ENCODE measurements at regions not wholly inside any gene's neighbourhood (a gene's known extent, or its start where the extent isn't known, plus 50 kb on each side); places are given as distances from the start of the nearest gene placed in this dataset.

DNA sequence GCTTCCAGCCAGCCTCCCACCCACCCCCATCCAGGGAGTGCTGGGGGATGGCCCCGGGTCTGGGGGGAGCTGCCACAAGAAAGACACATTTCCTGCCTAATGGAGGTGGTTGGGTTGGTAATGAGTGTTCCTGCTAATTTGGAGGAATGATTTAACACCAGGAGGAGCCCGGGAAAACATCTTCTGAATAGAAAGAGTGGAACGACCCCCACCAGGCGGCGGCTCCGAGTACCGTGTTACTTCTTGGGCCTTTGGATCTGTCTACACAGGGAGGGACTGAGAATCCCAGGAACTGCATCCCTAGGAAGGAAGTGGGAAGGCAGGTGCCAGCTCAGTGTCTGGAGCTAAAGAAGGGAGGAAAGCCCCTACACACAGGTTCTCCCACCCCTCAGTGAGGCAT, 64.6 kb downstream of the TSPAN17 start:
- DNase-seq (ENCODE audit: low spot score) = no peak
- no peak for ATAC-seq
- intact Hi-C loops (cut with DNase I) = no loop called here

DNA sequence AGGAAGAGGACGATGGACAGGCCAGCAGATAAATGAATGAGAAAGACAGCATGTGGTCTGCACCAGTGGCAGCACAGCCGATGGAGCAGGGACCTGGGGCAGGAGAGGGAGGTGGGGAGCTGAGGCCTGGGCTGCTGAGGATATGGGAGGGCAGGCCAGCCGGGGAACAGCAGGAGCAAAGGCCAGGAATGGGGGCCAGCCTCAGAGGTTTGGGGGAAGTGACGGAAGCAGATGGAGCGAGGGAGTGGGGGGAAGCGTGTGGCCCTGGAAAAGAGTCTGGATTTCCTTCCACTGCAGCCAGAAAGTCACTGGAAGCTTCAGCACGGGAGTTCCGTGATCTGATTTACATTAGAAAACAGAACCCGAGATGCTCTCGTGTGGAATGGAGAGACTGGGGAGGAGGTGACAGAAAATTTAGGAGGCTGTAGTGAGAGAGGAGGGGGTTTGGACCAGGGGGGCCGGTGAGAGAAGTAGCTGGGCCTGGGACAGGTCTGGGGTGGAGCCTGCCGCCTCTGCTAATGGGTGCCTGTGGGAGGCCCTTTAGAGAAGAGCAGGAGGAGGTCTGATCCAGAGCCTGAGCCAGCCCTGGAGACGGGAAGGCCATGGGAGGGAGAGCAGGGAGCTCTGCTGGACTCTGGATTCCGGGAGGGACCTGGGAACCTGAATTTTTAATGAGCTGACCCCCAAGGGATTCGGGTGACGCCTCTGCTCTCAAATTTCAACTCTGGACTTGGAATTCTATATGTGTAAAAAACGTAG, 65.4 kb downstream of the TSPAN17 start:
- intact Hi-C loops (cut with DNase I) = no loop called here
- DNase-seq (ENCODE audit: low spot score) = no peak
- ATAC-seq = no peak

DNA sequence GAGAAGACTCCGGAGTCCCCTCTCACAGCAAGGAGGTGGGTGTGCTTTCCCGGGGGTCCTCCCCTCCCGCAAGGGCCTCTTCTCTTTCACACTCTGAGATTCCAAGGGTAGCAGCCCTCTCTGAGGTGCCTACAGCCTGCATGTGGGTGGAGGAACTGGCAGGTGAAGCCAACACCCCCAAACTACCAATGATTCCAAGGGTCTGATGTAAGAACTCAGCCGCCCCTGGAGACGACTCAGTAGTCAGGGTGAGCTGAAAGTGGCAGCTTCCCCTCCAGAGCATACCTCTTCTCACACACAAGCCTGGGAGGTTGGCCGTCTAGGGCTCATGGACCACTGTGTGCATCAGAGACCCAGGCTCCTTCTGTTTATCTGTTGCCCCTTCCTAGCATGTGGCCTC, 66.1 kb downstream of the TSPAN17 start:
- intact Hi-C loops (cut with DNase I) = no loop called here
- DNase-seq (ENCODE audit: low spot score) (no peak), ATAC-seq (no peak)

DNA sequence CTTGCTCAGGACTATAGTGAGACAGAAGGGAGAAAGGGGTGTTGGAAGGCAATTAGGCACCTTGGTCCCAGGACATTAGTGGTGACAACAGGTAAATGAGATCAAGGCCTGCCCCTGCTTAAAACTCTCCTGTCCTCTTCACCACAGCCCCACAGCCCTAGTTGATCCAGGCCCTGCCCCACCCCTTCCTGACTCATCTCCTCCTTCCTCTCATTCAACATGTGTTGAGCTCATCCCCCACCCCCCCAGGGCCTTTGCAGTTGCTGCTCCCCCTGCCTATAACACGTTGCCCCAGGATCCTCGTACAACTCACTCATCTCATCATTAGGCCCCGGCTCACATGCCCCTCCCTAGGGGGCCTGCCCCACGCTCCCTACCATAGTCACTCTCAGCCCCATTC, 66.8 kb downstream of the TSPAN17 start:
- no peak for ATAC-seq
- DNase-seq (ENCODE audit: low spot score) = no peak
- intact Hi-C loops (cut with DNase I) = no loop called here

DNA sequence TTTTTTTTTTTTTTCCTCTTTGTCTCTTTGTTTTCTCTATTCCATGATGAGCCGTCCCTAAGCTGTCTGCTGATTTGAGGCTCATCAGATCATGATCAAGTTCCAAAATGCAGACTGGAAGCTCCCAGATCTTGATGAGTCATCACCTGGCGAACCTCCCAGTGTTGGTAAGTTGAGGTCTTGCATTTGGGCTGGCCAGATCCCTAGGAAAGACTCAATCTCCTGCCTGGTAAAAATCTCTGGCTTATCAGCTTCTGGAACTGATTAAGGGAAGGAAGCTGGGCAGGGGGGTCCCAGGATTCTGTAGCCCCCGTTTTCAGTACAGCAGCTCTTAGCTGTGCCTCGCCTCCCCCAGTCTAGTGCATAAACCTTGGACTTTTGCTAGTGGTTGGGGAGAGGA, 69.0 kb downstream of the TSPAN17 start:
- DNase-seq (ENCODE audit: low spot score) (no peak), ATAC-seq (no peak)
- intact Hi-C loops (cut with DNase I) = no loop called here

GRCh38 chr5:176719113-176719739, 71.9 kb downstream of the TSPAN17 start:
- ATAC-seq (no peak), DNase-seq (ENCODE audit: low spot score) (no peak)
- intact Hi-C loops (cut with DNase I) = no loop called here

DNA sequence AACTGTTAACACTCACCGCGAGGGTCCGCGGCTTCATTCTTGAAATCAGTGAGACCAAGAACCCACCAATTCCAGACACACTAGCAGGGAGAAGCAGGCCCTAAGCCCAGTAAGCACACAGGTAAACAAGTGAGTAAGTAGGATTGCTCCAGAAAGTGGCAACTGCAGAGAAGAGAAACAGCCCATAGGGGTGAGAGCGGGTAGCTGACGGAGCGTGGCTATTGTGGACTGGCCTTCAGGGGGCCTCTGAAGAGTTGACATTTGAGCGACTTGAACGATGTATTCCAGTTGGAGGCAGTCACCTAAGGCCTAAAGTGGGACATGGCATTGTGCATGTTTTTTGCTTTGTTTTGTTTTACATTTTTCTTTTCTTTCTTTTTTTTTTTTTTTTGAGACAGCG, 74.2 kb downstream of the TSPAN17 start:
- DNase-seq (ENCODE audit: low spot score) (no peak), ATAC-seq (no peak)
- intact Hi-C loops (cut with DNase I) = no loop called here

- DNase-seq (ENCODE audit: low spot score) = no peak
- no peak for ATAC-seq
- intact Hi-C loops (cut with DNase I) = no loop called here
Observed at GRCh38 chr5:176722757-176723156, 75.5 kb downstream of the TSPAN17 start.

GRCh38 chr5:176723440-176723839, 76.2 kb downstream of the TSPAN17 start:
- intact Hi-C loops (cut with DNase I) = no loop called here
- ATAC-seq (no peak), DNase-seq (ENCODE audit: low spot score) (no peak)

- ATAC-seq (no peak), DNase-seq (ENCODE audit: low spot score) (no peak)
- intact Hi-C loops (cut with DNase I) = no loop called here
Observed at GRCh38 chr5:176724472-176724871, 77.2 kb downstream of the TSPAN17 start.

DNA sequence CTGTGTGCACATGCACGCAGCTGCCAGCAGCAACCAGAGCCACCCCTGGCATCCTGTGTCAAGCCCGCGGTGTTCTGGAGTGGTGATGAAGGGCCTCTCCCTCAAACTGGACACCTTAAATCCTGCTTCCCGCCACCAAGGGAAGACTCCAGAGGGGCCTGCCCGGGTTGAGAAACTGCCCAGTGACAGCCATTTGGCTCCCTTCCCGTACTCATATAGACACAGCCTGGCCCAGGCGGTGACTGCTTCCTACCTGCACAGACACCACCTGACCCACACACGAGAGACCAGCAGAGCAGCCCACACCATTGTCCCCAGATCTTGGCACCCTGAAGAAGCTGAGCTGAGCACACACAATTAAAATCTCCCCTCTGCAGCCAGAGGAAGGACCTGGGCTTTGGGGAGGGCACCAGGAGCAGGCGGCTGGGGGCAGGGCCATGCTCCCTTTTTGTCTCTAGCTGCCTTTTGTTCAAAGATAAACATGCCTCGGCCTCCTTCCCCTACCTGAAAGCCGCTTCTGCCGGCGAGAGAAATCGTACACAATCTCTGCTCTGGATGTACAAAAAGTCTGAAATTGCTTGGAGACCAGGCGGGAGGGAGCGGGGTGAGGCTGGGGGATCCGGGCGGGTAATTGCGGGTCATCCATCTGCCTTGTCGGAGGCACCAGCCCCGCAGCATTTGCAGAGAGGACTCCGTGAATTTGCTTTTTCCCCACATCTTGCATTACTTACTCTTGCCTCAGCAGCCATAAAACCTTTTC, 78.4 kb downstream of the TSPAN17 start:
- DNase-seq (ENCODE audit: low spot score) (no peak), ATAC-seq (no peak)
- intact Hi-C loops (cut with DNase I) = no loop called here

DNA sequence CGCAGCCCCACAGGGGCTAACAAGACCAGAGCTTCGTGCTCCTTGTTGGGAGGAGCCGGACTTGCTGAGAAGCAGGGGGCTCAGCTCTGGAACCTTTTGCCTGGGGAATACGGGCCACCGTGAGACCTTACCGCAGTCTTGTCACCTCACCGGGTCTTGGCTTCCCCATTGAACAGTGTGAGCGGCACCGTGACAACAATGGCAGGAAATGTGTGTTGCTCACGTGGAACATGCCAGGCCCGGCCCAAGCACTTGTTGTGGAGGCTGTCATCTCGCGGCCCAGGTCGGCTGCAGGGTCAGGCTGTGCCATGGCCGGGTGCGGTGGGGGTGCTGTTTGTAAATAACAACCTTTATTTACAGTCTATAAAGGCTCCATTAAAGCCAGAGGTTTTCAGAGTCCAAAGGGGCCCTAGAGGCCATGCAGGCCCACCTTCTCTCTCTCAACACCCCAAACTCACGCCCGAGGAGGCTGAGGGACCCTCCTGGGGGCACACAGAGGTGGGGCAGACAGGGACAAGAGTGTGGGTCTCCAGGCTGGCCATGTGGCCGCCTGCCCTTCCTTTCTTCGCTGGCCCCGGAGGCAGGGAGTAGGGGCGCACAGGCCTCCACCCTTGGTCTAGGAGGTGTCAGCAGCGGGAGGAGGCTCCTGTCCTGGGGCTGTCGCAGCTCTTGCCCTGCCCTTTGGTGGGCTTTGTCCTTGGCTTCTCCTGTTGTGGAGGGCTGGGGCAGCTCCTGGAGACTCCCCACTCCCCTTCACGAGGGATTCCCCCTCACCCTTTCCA, 79.7 kb downstream of the TSPAN17 start:
- intact Hi-C loops (cut with DNase I) = no loop called here
- no peak for ATAC-seq
- DNase-seq (ENCODE audit: low spot score) = no peak

GRCh38 chr5:176727528-176727900, 80.2 kb downstream of the TSPAN17 start:
- DNase-seq (ENCODE audit: low spot score) (no peak), ATAC-seq (no peak)
- intact Hi-C loops (cut with DNase I) = no loop called here

- intact Hi-C loops (cut with DNase I) = no loop called here
- ATAC-seq (no peak), DNase-seq (ENCODE audit: low spot score) (no peak)
Observed at GRCh38 chr5:176727983-176728675, 80.8 kb downstream of the TSPAN17 start.

GRCh38 chr5:176728831-176729251, 81.5 kb upstream of the UNC5A start:
- intact Hi-C loops (cut with DNase I) = no loop called here
- ATAC-seq = no peak
- DNase-seq (ENCODE audit: low spot score) = no peak

- intact Hi-C loops (cut with DNase I) = no loop called here
- DNase-seq (ENCODE audit: low spot score) = no peak
- no peak for ATAC-seq
Observed at GRCh38 chr5:176730815-176731475, 79.4 kb upstream of the UNC5A start.

GRCh38 chr5:176731506-176732160, 78.7 kb upstream of the UNC5A start:
- no peak for DNase-seq (ENCODE audit: low spot score)
- intact Hi-C loops (cut with DNase I) = no loop called here

DNA sequence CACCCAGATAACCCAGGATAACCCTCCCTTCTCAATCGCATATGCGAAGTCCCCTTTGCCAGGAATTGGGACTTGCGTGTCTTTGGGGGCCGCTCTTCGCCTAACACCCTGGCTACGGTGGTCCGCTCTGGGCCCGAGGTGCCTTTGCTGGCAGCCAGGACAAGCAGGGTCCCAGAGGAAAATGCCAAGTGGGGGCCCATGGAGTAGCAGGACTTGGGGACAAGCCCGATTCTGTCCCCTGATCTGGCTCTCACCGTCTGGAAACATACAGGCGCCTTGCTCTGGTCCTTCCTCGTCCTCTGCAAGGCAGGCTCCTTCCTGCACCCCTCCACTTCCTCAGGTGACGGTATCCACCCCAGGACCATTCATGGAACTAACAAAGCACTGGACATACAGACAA, 78.1 kb upstream of the UNC5A start:
- DNase-seq (ENCODE audit: low spot score) (no peak), ATAC-seq (no peak)

More at GRCh38 chr5:176731506-176732160, 78.7 kb upstream of the UNC5A start:
- no peak for ATAC-seq

More for the DNA sequence above, 78.1 kb upstream of the UNC5A start:
- intact Hi-C loops (cut with DNase I) = no loop called here
